ENCODE measurements at regions not wholly inside any gene's neighbourhood (a gene's known extent, or its start where the extent isn't known, plus 50 kb on each side); places are given as distances from the start of the nearest gene placed in this dataset.

DNA sequence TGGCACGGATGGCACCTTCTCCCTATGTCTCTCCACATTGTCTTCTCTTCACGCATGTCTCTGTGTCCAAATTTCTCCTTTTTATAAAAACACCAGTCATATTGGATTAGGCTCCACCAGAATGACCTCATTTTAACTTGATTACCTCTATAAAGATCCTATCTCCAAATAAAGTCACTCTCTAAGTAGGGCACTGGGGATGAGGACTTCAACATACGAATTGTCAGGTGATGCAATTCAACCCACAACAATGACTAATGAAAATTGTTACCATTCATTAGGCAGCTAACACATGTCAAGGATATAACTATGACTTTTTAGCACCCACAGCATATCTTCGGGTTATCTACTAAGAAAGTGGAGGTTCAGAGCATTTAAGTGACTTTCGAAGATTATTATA lies 55.5 kb upstream of the USP47 start (continued):
- TF ChIP-seq, protein P1, sequence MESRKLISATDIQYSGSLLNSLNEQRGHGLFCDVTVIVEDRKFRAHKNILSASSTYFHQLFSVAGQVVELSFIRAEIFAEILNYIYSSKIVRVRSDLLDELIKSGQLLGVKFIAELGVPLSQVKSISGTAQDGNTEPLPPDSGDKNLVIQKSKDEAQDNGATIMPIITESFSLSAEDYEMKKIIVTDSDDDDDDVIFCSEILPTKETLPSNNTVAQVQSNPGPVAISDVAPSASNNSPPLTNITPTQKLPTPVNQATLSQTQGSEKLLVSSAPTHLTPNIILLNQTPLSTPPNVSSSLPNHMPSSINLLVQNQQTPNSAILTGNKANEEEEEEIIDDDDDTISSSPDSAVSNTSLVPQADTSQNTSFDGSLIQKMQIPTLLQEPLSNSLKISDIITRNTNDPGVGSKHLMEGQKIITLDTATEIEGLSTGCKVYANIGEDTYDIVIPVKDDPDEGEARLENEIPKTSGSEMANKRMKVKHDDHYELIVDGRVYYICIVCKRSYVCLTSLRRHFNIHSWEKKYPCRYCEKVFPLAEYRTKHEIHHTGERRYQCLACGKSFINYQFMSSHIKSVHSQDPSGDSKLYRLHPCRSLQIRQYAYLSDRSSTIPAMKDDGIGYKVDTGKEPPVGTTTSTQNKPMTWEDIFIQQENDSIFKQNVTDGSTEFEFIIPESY (IDR thresholded peaks at IDR 0.05; ENCODE audit: borderline replicate concordance, low read depth) = no peak

DNA sequence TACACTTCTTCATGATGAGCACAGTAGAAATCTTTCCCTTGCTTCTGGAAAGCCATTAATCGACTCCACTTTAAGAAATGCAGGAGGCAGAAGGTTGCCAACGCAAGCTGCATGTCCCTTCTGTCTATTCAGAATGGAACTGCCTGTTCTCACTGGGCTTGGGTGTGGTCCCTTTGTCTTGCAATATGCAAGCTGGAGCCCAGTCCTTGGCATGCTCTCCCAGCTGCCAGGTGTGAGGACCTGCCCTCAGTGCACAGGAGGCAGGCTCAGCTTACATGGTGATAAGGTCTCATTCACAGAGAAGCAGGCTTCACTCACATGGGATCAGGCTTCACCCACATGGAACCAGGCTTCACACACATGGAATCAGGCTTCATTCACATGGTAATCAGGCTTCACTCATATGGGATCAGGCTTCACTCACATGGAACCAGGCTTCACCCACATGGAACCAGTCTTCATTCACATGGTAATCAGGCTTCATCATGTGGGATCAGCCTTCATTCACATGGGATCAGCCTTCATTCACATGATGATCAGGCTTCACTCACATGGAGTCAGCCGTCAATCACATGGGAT lies 59.2 kb upstream of the USP47 start:
- CTCF ChIA-PET = interaction anchor here (0.6 to 1.5 kb wide), 4 partner anchors 14 to 849 kb away, joined by 3 to 4 read pairs (median 3); no protein-coding TSS in a partner anchor
- Histone ChIP-seq H4K20me1 (ENCODE audit: insufficient read depth) (no peaks in the 10 kb centered on the region), H3F3A (replicated peaks; ENCODE audit: insufficient read depth) (no peaks in the 10 kb centered on the region), H3K4me3 (ENCODE audit: low read depth in 2 of 2, low read length in 1 of 2) (no peak overlapping the region), H3K27me3 (ENCODE audit: insufficient read depth) (peaks cover 18% of the 10 kb centered on the region; the same call in 1 of the 2 replicates), H3K4me2 (no peak overlapping the region), H3K9me3 (no peaks in the 10 kb centered on the region), H3K9ac (no peak overlapping the region), H2AFZ (ENCODE audit: low read depth) (no peak overlapping the region), H3K9me2 (no peaks in the 10 kb centered on the region), H3K36me3 (replicated peaks in 1 of 2; ENCODE audit: control insufficient read depth in 1 of 2, insufficient read depth in 2 of 2, low read length in 1 of 2) (no peaks in the 10 kb centered on the region), H3K79me2 (ENCODE audit: insufficient read depth) (no peaks in the 10 kb centered on the region), H3K27ac (ENCODE audit: low read depth in 2 of 2, low read length in 1 of 2) (no peak overlapping the region), H3K4me1 (ENCODE audit: control insufficient read depth in 1 of 2, insufficient read depth in 2 of 2, low read depth in 1 of 2, low read length in 1 of 2) (no peaks in the 10 kb centered on the region)
- TF ChIP-seq NRF1 (IDR thresholded peaks at IDR 0.05; ENCODE audit: low read depth, low read length) (no peak), MEF2A (IDR thresholded peaks at IDR 0.05; ENCODE audit: borderline replicate concordance, low read depth) (no peak), TCF12 (IDR thresholded peaks at IDR 0.05) (no peak)
- TF ChIP-seq, protein P2, sequence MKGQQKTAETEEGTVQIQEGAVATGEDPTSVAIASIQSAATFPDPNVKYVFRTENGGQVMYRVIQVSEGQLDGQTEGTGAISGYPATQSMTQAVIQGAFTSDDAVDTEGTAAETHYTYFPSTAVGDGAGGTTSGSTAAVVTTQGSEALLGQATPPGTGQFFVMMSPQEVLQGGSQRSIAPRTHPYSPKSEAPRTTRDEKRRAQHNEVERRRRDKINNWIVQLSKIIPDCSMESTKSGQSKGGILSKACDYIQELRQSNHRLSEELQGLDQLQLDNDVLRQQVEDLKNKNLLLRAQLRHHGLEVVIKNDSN (IDR thresholded peaks at IDR 0.05; ENCODE audit: borderline replicate concordance, low read depth) = no peak
- TF ChIP-seq, protein P3, sequence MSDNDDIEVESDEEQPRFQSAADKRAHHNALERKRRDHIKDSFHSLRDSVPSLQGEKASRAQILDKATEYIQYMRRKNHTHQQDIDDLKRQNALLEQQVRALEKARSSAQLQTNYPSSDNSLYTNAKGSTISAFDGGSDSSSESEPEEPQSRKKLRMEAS (IDR thresholded peaks at IDR 0.05; ENCODE audit: low read depth) = no peak
- DNase-seq = no peak
- WGBS (ENCODE audit: low lambda C conversion rate) = 20% methylated on average over 2 of the region's 3 CpGs
- POLR2A ChIA-PET = no interaction called here

- no peak for DNase-seq
- CTCF ChIA-PET = no interaction called here
- WGBS (ENCODE audit: low lambda C conversion rate) = 34% methylated on average over 8 of the region's 8 CpGs
- Histone ChIP-seq H4K20me1 (ENCODE audit: insufficient read depth) (no peaks in the 10 kb centered on the region), H3K27ac (ENCODE audit: low read depth in 2 of 2, low read length in 1 of 2) (no peak overlapping the region), H3K36me3 (replicated peaks in 1 of 2; ENCODE audit: control insufficient read depth in 1 of 2, insufficient read depth in 2 of 2, low read length in 1 of 2) (no peaks in the 10 kb centered on the region), H3K4me3 (ENCODE audit: low read depth in 2 of 2, low read length in 1 of 2) (no peak overlapping the region), H3K4me2 (no peak overlapping the region), H3K79me2 (ENCODE audit: insufficient read depth) (no peaks in the 10 kb centered on the region), H3K9ac (no peak overlapping the region), H3K4me1 (ENCODE audit: control insufficient read depth in 1 of 2, insufficient read depth in 2 of 2, low read depth in 1 of 2, low read length in 1 of 2) (no peaks in the 10 kb centered on the region), H3K9me2 (no peaks in the 10 kb centered on the region), H3K9me3 (no peaks in the 10 kb centered on the region), H3F3A (replicated peaks; ENCODE audit: insufficient read depth) (no peaks in the 10 kb centered on the region), H2AFZ (ENCODE audit: low read depth) (no peak overlapping the region), H3K27me3 (ENCODE audit: insufficient read depth) (peaks cover 33% of the 10 kb centered on the region; the same call in 1 of the 2 replicates)
- POLR2A ChIA-PET = no interaction called here
- TF ChIP-seq POLR2AphosphoS5 (IDR thresholded peaks at IDR 0.05; ENCODE audit: low read depth, low read length) (no peak), TAF1 (IDR thresholded peaks at IDR 0.05; ENCODE audit: borderline replicate concordance, low read depth, low read length) (no peak), NFIC (IDR thresholded peaks at IDR 0.05; ENCODE audit: borderline replicate concordance) (no peak)
These were observed 60.9 kb upstream of the USP47 start for GRCh38 chr11:11780858-11781257.

Data from SK-N-SH (cell line).